ENCODE measurements at regions not wholly inside any gene's neighbourhood (a gene's known extent, or its start where the extent isn't known, plus 50 kb on each side); places are given as distances from the start of the nearest gene placed in this dataset.
A peak's percentile ranks its signal among the peaks of the same experiment; 100 is the strongest.
"Not testable (repeated sequence)": the region's sequence is repeated elsewhere in the genome, so short reads cannot be mapped to it uniquely, and the experiment has no call there.

GRCh38 chr2:195570329-195570728 lies 86.7 kb upstream of the SLC39A10 start:
- ChIA-PET CTCF (interaction anchor here (0.8 to 1.8 kb wide), 7 partner anchors 32 to 99 kb away, joined by 3 to 9 read pairs (median 4); no protein-coding TSS in a partner anchor), POLR2A (interaction anchor here (0.7 to 1.1 kb wide), 2 partner anchors 10 to 32 kb away, joined by 4 read pairs; no protein-coding TSS in a partner anchor)
- no CpG with 5 or more reads among the region's 2 CpGs for WGBS (ENCODE audit: insufficient coverage)
- Mint-ChIP-seq H3K27me3 (no peaks in the 10 kb centered on the region), H3K27ac (peak overlapping the region; percentile 46), H3K4me1 (peaks cover 40% of the 10 kb centered on the region), H3K4me3 (no peak overlapping the region), H3K9me3 (ENCODE audit: insufficient read depth) (peaks cover 4% of the 10 kb centered on the region)
- Histone ChIP-seq H3K9ac (ENCODE audit: low read length) (no peak overlapping the region), H3K4me1 (ENCODE audit: control insufficient read depth in 2 of 2, insufficient read depth in 2 of 2, low read length in 2 of 2) (peaks cover 12 to 19% of the 10 kb centered on the region in 2 donors), H3K36me3 (replicated peaks in 1 of 2; ENCODE audit: control extremely low read depth in 1 of 2, control insufficient read depth in 1 of 2, extremely low read depth in 1 of 2, insufficient read depth in 2 of 2, low read length in 1 of 2) (no peaks in the 10 kb centered on the region), H3K79me2 (ENCODE audit: control insufficient read depth, insufficient read depth, low read length) (no peaks in the 10 kb centered on the region), H3K4me2 (replicated peaks; ENCODE audit: low read depth, low read length, poor library complexity, severe bottlenecking) (no peak overlapping the region), H3K9me3 (ENCODE audit: control extremely low read depth in 1 of 3, control insufficient read depth in 2 of 3, insufficient read depth in 1 of 3, low read length in 2 of 3) (no peaks in the 10 kb centered on the region), H3K27me3 (replicated peaks in 1 of 4; ENCODE audit: control extremely low read depth in 1 of 4, control insufficient read depth in 3 of 4, insufficient read depth in 4 of 4, low read length in 3 of 4) (no peaks in the 10 kb centered on the region), H3K4me3 (ENCODE audit: control extremely low read depth in 1 of 5, extremely low read depth in 1 of 5, insufficient read depth in 1 of 5, low read depth in 2 of 5, low read length in 4 of 5) (no peak overlapping the region), H4K20me1 (ENCODE audit: control insufficient read depth, insufficient read depth, low read length, poor library complexity, severe bottlenecking) (no peaks in the 10 kb centered on the region), H2AFZ (ENCODE audit: insufficient read depth, low read depth, low read length, poor library complexity, severe bottlenecking) (peak overlapping the region; percentile 59), H3K27ac (ENCODE audit: low read length in 2 of 2) (peak overlapping the region in 1 of 2 donors; percentile 56)
- intact Hi-C loops (cut with micrococcal nuclease), result no loop called here
- ATAC-seq (ENCODE audit: low read depth), result no peak
- no peak for TF ChIP-seq EZH2 (IDR thresholded peaks at IDR 0.05; ENCODE audit: borderline replicate concordance, insufficient read depth, low read depth, low read length, poor library complexity, severe bottlenecking)
- TF ChIP-seq, protein P1, sequence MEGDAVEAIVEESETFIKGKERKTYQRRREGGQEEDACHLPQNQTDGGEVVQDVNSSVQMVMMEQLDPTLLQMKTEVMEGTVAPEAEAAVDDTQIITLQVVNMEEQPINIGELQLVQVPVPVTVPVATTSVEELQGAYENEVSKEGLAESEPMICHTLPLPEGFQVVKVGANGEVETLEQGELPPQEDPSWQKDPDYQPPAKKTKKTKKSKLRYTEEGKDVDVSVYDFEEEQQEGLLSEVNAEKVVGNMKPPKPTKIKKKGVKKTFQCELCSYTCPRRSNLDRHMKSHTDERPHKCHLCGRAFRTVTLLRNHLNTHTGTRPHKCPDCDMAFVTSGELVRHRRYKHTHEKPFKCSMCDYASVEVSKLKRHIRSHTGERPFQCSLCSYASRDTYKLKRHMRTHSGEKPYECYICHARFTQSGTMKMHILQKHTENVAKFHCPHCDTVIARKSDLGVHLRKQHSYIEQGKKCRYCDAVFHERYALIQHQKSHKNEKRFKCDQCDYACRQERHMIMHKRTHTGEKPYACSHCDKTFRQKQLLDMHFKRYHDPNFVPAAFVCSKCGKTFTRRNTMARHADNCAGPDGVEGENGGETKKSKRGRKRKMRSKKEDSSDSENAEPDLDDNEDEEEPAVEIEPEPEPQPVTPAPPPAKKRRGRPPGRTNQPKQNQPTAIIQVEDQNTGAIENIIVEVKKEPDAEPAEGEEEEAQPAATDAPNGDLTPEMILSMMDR (IDR thresholded peaks at IDR 0.05), result no peak
- DNase-seq, result no peak

- H4K20me1 ChIP-seq (ENCODE audit: control insufficient read depth, insufficient read depth, low read length, poor library complexity, severe bottlenecking), result no peaks in the 10 kb centered on the region
- peak overlapping the region in 1 of 2 donors; percentile 56 for H3K27ac ChIP-seq (ENCODE audit: low read length in 2 of 2)
- Mint-ChIP-seq H3K27me3 (no peaks in the 10 kb centered on the region), H3K4me1 (peaks cover 38% of the 10 kb centered on the region), H3K4me3 (no peak overlapping the region), H3K9me3 (ENCODE audit: insufficient read depth) (peaks cover 4% of the 10 kb centered on the region), H3K27ac (peak overlapping the region; percentile 67)
- ChIA-PET POLR2A (no interaction called here), CTCF (interaction anchor here (0.8 to 1.8 kb wide), 5 partner anchors 35 to 100 kb away, joined by 3 to 9 read pairs (median 4); no protein-coding TSS in a partner anchor)
- ATAC-seq (ENCODE audit: low read depth) (no peak), DNase-seq (no peak)
- WGBS (ENCODE audit: insufficient coverage), result 81% methylated on average over 2 of the region's 3 CpGs
- H3K9me3 ChIP-seq (ENCODE audit: control extremely low read depth in 1 of 3, control insufficient read depth in 2 of 3, insufficient read depth in 1 of 3, low read length in 2 of 3), result no peaks in the 10 kb centered on the region
- peak overlapping the region; percentile 6 for H3K4me2 ChIP-seq (replicated peaks; ENCODE audit: low read depth, low read length, poor library complexity, severe bottlenecking)
- H3K36me3 ChIP-seq (replicated peaks in 1 of 2; ENCODE audit: control extremely low read depth in 1 of 2, control insufficient read depth in 1 of 2, extremely low read depth in 1 of 2, insufficient read depth in 2 of 2, low read length in 1 of 2), result no peaks in the 10 kb centered on the region
- no peak for TF ChIP-seq EZH2 (IDR thresholded peaks at IDR 0.05; ENCODE audit: borderline replicate concordance, insufficient read depth, low read depth, low read length, poor library complexity, severe bottlenecking)
- TF ChIP-seq, protein P1 (IDR thresholded peaks at IDR 0.05), result no peak
- H3K4me1 ChIP-seq (ENCODE audit: control insufficient read depth in 2 of 2, insufficient read depth in 2 of 2, low read length in 2 of 2), result peaks cover 14 to 23% of the 10 kb centered on the region in 2 donors
- no peaks in the 10 kb centered on the region for H3K79me2 ChIP-seq (ENCODE audit: control insufficient read depth, insufficient read depth, low read length)
- no peaks in the 10 kb centered on the region for H3K27me3 ChIP-seq (replicated peaks in 1 of 4; ENCODE audit: control extremely low read depth in 1 of 4, control insufficient read depth in 3 of 4, insufficient read depth in 4 of 4, low read length in 3 of 4)
- intact Hi-C loops (cut with micrococcal nuclease), result no loop called here
- H3K9ac ChIP-seq (ENCODE audit: low read length), result no peak overlapping the region
- H3K4me3 ChIP-seq (ENCODE audit: control extremely low read depth in 1 of 5, extremely low read depth in 1 of 5, insufficient read depth in 1 of 5, low read depth in 2 of 5, low read length in 4 of 5), result no peak overlapping the region
- peak overlapping the region; percentile 59 for H2AFZ ChIP-seq (ENCODE audit: insufficient read depth, low read depth, low read length, poor library complexity, severe bottlenecking)
Measured at GRCh38 chr2:195569255-195569654, 87.8 kb upstream of the SLC39A10 start.

- H3K4me3 Mint-ChIP-seq; H4K20me1 ChIP-seq (ENCODE audit: control insufficient read depth, insufficient read depth, low read length, poor library complexity, severe bottlenecking); H3K27me3 Mint-ChIP-seq; H3K36me3 ChIP-seq (replicated peaks in 1 of 2; ENCODE audit: control extremely low read depth in 1 of 2, control insufficient read depth in 1 of 2, extremely low read depth in 1 of 2, insufficient read depth in 2 of 2, low read length in 1 of 2); ATAC-seq (ENCODE audit: low read depth); H3K9me3 ChIP-seq (ENCODE audit: control extremely low read depth in 1 of 3, control insufficient read depth in 2 of 3, insufficient read depth in 1 of 3, low read length in 2 of 3); H3K27me3 ChIP-seq (replicated peaks in 1 of 4; ENCODE audit: control extremely low read depth in 1 of 4, control insufficient read depth in 3 of 4, insufficient read depth in 4 of 4, low read length in 3 of 4); H2AFZ ChIP-seq (ENCODE audit: insufficient read depth, low read depth, low read length, poor library complexity, severe bottlenecking); H3K9me3 Mint-ChIP-seq (ENCODE audit: insufficient read depth); H3K4me3 ChIP-seq (ENCODE audit: control extremely low read depth in 1 of 5, extremely low read depth in 1 of 5, insufficient read depth in 1 of 5, low read depth in 2 of 5, low read length in 4 of 5); H3K79me2 ChIP-seq (ENCODE audit: control insufficient read depth, insufficient read depth, low read length); H3K4me2 ChIP-seq (replicated peaks; ENCODE audit: low read depth, low read length, poor library complexity, severe bottlenecking); DNase-seq; H3K9ac ChIP-seq (ENCODE audit: low read length): not testable (repeated sequence)
- intact Hi-C loops (cut with micrococcal nuclease), result loop anchor here (5.0 kb wide), 2 partner anchors 67 to 613 kb away; no protein-coding TSS in a partner anchor
- ChIA-PET POLR2A (interaction anchor here (0.6 kb wide), 1 partner anchor 12 kb away, joined by 8 read pairs; no protein-coding TSS in a partner anchor), CTCF (interaction anchor here (1.2 kb wide), 1 partner anchor 31 kb away, joined by 3 read pairs; no protein-coding TSS in a partner anchor)
- Mint-ChIP-seq H3K4me1 (peaks cover 56% of the 10 kb centered on the region), H3K27ac (peak overlapping the region; percentile 93)
- no CpG with 5 or more reads among the region's 8 CpGs for WGBS (ENCODE audit: insufficient coverage)
- H3K27ac ChIP-seq (ENCODE audit: low read length in 2 of 2), result peak overlapping the region in 1 of 2 donors; percentile 52
- peaks cover 45 to 55% of the 10 kb centered on the region in 2 donors for H3K4me1 ChIP-seq (ENCODE audit: control insufficient read depth in 2 of 2, insufficient read depth in 2 of 2, low read length in 2 of 2)
Measured at GRCh38 chr2:195564625-195565135, 92.3 kb upstream of the SLC39A10 start.

Data from B cell (primary cell).